HG03196 (cell line): ENCODE measurements at regions not wholly inside any gene's neighbourhood (a gene's known extent, or its start where the extent isn't known, plus 50 kb on each side); places are given as distances from the start of the nearest gene placed in this dataset.

Experiments used
- ATAC-seq: cut with Tn5 transposase; IDR thresholded peaks from one replicate; pipeline ENCODE4 v1.9.1; 2021; ENCODE audit not compliant: unreplicated experiment

- no peak for ATAC-seq
These were observed 121.8 kb downstream of the HAO1 start for GRCh38 chr20:7818477-7818876.

DNA sequence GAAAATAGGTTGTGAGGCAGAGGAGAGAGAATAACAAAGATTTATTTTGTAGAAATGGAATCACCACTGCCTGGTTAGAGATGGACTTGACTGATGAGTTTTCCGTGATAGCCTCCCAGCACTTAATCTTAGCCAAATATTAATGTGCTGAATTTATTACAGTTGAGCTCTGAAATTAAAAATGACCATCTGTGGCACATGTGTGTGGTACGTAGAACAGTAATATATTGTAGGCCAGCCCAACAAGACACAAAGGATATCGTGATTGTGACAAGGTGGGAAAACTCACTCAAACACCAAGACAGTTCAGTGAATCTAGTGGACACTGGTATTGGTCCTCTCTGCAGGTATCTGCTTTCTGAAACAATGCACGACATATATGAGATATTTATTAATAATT lies 119.4 kb downstream of the HAO1 start:
- no peak for ATAC-seq

- no peak for ATAC-seq
These were observed 117.5 kb downstream of the HAO1 start for GRCh38 chr20:7822772-7823171.

GRCh38 chr20:7828437-7828836 lies 111.8 kb downstream of the HAO1 start:
- ATAC-seq: no peak

GRCh38 chr20:7829031-7829430 lies 111.2 kb downstream of the HAO1 start:
- ATAC-seq: no peak

DNA sequence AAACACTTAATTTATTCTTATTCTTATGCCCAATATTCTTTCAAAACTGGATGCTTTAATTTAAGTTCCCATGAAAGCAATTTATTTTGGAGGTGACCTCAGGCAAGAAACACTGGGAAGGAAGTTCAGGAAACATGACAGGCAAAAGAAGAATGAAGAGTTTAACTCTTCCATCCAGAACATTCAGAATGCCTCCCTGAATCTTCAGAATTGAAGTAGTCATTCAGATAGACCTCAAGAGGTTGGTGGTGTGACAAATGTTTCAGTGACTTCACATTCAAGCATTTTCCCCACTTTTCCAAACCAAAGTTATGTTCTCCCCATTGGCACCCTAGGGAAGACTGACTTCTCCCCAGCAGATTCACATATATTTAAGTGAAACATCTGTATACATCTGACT lies 110.5 kb downstream of the HAO1 start:
- no peak for ATAC-seq
